Retina (tissue), 1 donor: ENCODE measurements at regions not wholly inside any gene's neighbourhood (a gene's known extent, or its start where the extent isn't known, plus 50 kb on each side); places are given as distances from the start of the nearest gene placed in this dataset.
"Not testable (repeated sequence)": the region's sequence is repeated elsewhere in the genome, so short reads cannot be mapped to it uniquely, and the experiment has no call there.

Source experiments
- DNase-seq: peaks from one replicate; pipeline ENCODE4 v3.0.0-alpha.2; 2016

GRCh38 chr13:78540058-78540457 is 63.3 kb downstream of the POU4F1 start:
- DNase-seq: no peak

- DNase-seq: not testable (repeated sequence)
These were observed 77.3 kb downstream of the POU4F1 start for GRCh38 chr13:78526044-78526443.

GRCh38 chr13:78524936-78525335 is 78.4 kb downstream of the POU4F1 start:
- DNase-seq: no peak

GRCh38 chr13:78521091-78521490 is 82.3 kb downstream of the POU4F1 start:
- no peak for DNase-seq

- DNase-seq: no peak
These were observed 82.9 kb downstream of the POU4F1 start for GRCh38 chr13:78520425-78520824.

GRCh38 chr13:78518482-78518881 is 84.9 kb downstream of the POU4F1 start:
- not testable (repeated sequence) for DNase-seq

- no peak for DNase-seq
These were observed 103.5 kb downstream of the POU4F1 start for GRCh38 chr13:78499802-78500201.

GRCh38 chr13:78497702-78498355 is 105.5 kb downstream of the POU4F1 start:
- no peak for DNase-seq

GRCh38 chr13:78491978-78492377 is 111.4 kb downstream of the POU4F1 start:
- DNase-seq: no peak

- DNase-seq: not testable (repeated sequence)
These were observed 113.1 kb downstream of the POU4F1 start for GRCh38 chr13:78490225-78490624.

GRCh38 chr13:78487707-78488106 is 115.6 kb downstream of the POU4F1 start:
- DNase-seq: no peak

GRCh38 chr13:78485803-78486202 is 117.5 kb downstream of the POU4F1 start:
- no peak for DNase-seq

GRCh38 chr13:78478183-78478582 is 125.2 kb downstream of the POU4F1 start:
- no peak for DNase-seq

GRCh38 chr13:78476910-78477309 is 126.4 kb downstream of the POU4F1 start:
- no peak for DNase-seq

- peak; percentile 66 for DNase-seq
These were observed 134.7 kb downstream of the POU4F1 start for GRCh38 chr13:78468621-78469020.

GRCh38 chr13:78465250-78465649 is 138.1 kb downstream of the POU4F1 start:
- no peak for DNase-seq

- DNase-seq: no peak
These were observed 143.2 kb downstream of the POU4F1 start for GRCh38 chr13:78460176-78460575.

GRCh38 chr13:78443839-78444238 is 159.5 kb downstream of the POU4F1 start:
- no peak for DNase-seq

- DNase-seq: no peak
These were observed 165.6 kb downstream of the POU4F1 start for GRCh38 chr13:78437781-78438180.

GRCh38 chr13:78436311-78436710 is 167.0 kb downstream of the POU4F1 start:
- no peak for DNase-seq

- no peak for DNase-seq
These were observed 172.0 kb downstream of the POU4F1 start for GRCh38 chr13:78431328-78431727.

- DNase-seq: no peak
These were observed 172.5 kb downstream of the POU4F1 start for GRCh38 chr13:78430811-78431210.

- DNase-seq: no peak
These were observed 173.1 kb downstream of the POU4F1 start for GRCh38 chr13:78430166-78430791.

GRCh38 chr13:78428646-78429045 is 174.7 kb downstream of the POU4F1 start:
- DNase-seq: no peak

GRCh38 chr13:78426183-78426582 is 177.2 kb downstream of the POU4F1 start:
- no peak for DNase-seq
